IMR-90 (cell line): ENCODE measurements at regions not wholly inside any gene's neighbourhood (a gene's known extent, or its start where the extent isn't known, plus 50 kb on each side); places are given as distances from the start of the nearest gene placed in this dataset.

Experiments
- CEBPB ChIP-seq: IDR thresholded peaks from 2 replicates; pipeline ENCODE4 v1.6.1; 2012; ENCODE audit warnings: low read depth, low read length, improper control_type of control experiment
- CTCF ChIP-seq: conservative IDR thresholded peaks from 2 replicates; pipeline ENCODE4 v1.5.1; 2012; ENCODE audit warnings: mild to moderate bottlenecking, low read depth, low read length, improper control_type of control experiment
- ELK1 ChIP-seq: fragments of 150-350 bp; IDR thresholded peaks from 2 replicates; pipeline ENCODE4 v1.6.1; 2016; ENCODE audit warnings: low read depth, mild to moderate bottlenecking, low read length, moderate library complexity, borderline replicate concordance
- MXI1 ChIP-seq: IDR thresholded peaks from 2 replicates; pipeline ENCODE4 v1.6.1; 2012; ENCODE audit warnings: low read depth, mild to moderate bottlenecking, low read length, moderate library complexity, borderline replicate concordance
- POLR2A ChIP-seq: IDR thresholded peaks from 2 replicates; pipeline ENCODE4 v1.6.1; 2012; ENCODE audit warnings: mild to moderate bottlenecking, low read depth, low read length
- RFX5 ChIP-seq: IDR thresholded peaks from 2 replicates; pipeline ENCODE4 v1.8.0; 2012; ENCODE audit warnings: low read depth, mild to moderate bottlenecking, low read length, moderate library complexity
- SMC3 ChIP-seq: fragments of 150-350 bp; IDR thresholded peaks from 2 replicates; pipeline ENCODE4 v1.6.1; 2016; ENCODE audit warnings: low read depth, mild to moderate bottlenecking, antibody characterized with exemption, low read length, moderate library complexity

- no peak for TF ChIP-seq CTCF
- peak; percentile 40; the same call in 1 of the 2 replicates for TF ChIP-seq CEBPB
- TF ChIP-seq MXI1 = no peak
- no peak for TF ChIP-seq SMC3
- TF ChIP-seq RFX5 = no peak
- TF ChIP-seq POLR2A = no peak
- no peak for TF ChIP-seq ELK1
Measured at GRCh38 chr3:105957722-105958121, 88.9 kb upstream of the CBLB start.
